ENCODE measurements at regions not wholly inside any gene's neighbourhood (a gene's known extent, or its start where the extent isn't known, plus 50 kb on each side); places are given as distances from the start of the nearest gene placed in this dataset.

GRCh38 chr12:65668981-65669695, 155.1 kb upstream of the HMGA2 start:
- DNase-seq (ENCODE audit: low spot score), result peak; percentile 9
- no TSS peak for BruUV-seq (replicated peaks)
- ChIA-PET POLR2A (ENCODE audit: low non-redundant PET) (no interaction called here), CTCF (no interaction called here)
- intact Hi-C loops (cut with micrococcal nuclease; ENCODE audit: unreplicated experiment), result loop anchor here (5.0 kb wide), 1 partner anchor 62 kb away; no protein-coding TSS in a partner anchor
- Histone ChIP-seq H3K9me3 (ENCODE audit: low read depth, low read length, poor library complexity, severe bottlenecking) (no peaks in the 10 kb centered on the region), H3K4me3 (ENCODE audit: low read depth, low read length, poor library complexity, severe bottlenecking) (no peak overlapping the region), H3K27ac (ENCODE audit: low read depth, low read length, poor library complexity, severe bottlenecking) (no peak overlapping the region), H3K4me1 (ENCODE audit: insufficient read depth, low read length, poor library complexity, severe bottlenecking) (peaks cover 5% of the 10 kb centered on the region), H3K36me3 (ENCODE audit: insufficient read depth, low read length, poor library complexity, severe bottlenecking) (no peaks in the 10 kb centered on the region), H3K27me3 (replicated peaks; ENCODE audit: insufficient read depth, low read depth, low read length, poor library complexity) (no peaks in the 10 kb centered on the region)
- TF ChIP-seq EZH2 (IDR thresholded peaks at IDR 0.05; ENCODE audit: borderline replicate concordance, low read depth, low read length, poor library complexity, severe bottlenecking) (no peak), CTCF (conservative IDR thresholded peaks at IDR 0.05; ENCODE audit: low read depth, low read length) (no peak)

GRCh38 chr12:65670775-65671174, 153.5 kb upstream of the HMGA2 start:
- no peak for DNase-seq (ENCODE audit: low spot score)
- CTCF ChIA-PET, result no interaction called here

GRCh38 chr12:65672441-65672840, 151.8 kb upstream of the HMGA2 start:
- Histone ChIP-seq H3K9me3 (ENCODE audit: low read depth, low read length, poor library complexity, severe bottlenecking) (no peaks in the 10 kb centered on the region), H3K36me3 (ENCODE audit: insufficient read depth, low read length, poor library complexity, severe bottlenecking) (no peaks in the 10 kb centered on the region), H3K4me1 (ENCODE audit: insufficient read depth, low read length, poor library complexity, severe bottlenecking) (peaks cover 5% of the 10 kb centered on the region), H3K27me3 (replicated peaks; ENCODE audit: insufficient read depth, low read depth, low read length, poor library complexity) (no peaks in the 10 kb centered on the region), H3K27ac (ENCODE audit: low read depth, low read length, poor library complexity, severe bottlenecking) (no peak overlapping the region), H3K4me3 (ENCODE audit: low read depth, low read length, poor library complexity, severe bottlenecking) (no peak overlapping the region)
- no TSS peak for BruUV-seq (replicated peaks)
- TF ChIP-seq EZH2 (IDR thresholded peaks at IDR 0.05; ENCODE audit: borderline replicate concordance, low read depth, low read length, poor library complexity, severe bottlenecking), result no peak
- TF ChIP-seq CTCF (conservative IDR thresholded peaks at IDR 0.05; ENCODE audit: low read depth, low read length), result no peak
- CTCF ChIA-PET, result interaction anchor here (1.6 kb wide), 1 partner anchor 70 kb away, joined by 5 read pairs; no protein-coding TSS in a partner anchor
- DNase-seq (ENCODE audit: low spot score), result no peak
- intact Hi-C loops (cut with micrococcal nuclease; ENCODE audit: unreplicated experiment), result loop anchor here (5.0 kb wide), 1 partner anchor 355 kb away; no protein-coding TSS in a partner anchor
- POLR2A ChIA-PET (ENCODE audit: low non-redundant PET), result no interaction called here

More at GRCh38 chr12:65670775-65671174, 153.5 kb upstream of the HMGA2 start:
- Histone ChIP-seq H3K4me3 (ENCODE audit: low read depth, low read length, poor library complexity, severe bottlenecking) (no peak overlapping the region), H3K4me1 (ENCODE audit: insufficient read depth, low read length, poor library complexity, severe bottlenecking) (peaks cover 5% of the 10 kb centered on the region), H3K36me3 (ENCODE audit: insufficient read depth, low read length, poor library complexity, severe bottlenecking) (no peaks in the 10 kb centered on the region), H3K27me3 (replicated peaks; ENCODE audit: insufficient read depth, low read depth, low read length, poor library complexity) (no peaks in the 10 kb centered on the region), H3K9me3 (ENCODE audit: low read depth, low read length, poor library complexity, severe bottlenecking) (no peaks in the 10 kb centered on the region), H3K27ac (ENCODE audit: low read depth, low read length, poor library complexity, severe bottlenecking) (no peak overlapping the region)
- POLR2A ChIA-PET (ENCODE audit: low non-redundant PET), result no interaction called here
- TF ChIP-seq EZH2 (IDR thresholded peaks at IDR 0.05; ENCODE audit: borderline replicate concordance, low read depth, low read length, poor library complexity, severe bottlenecking), result no peak
- BruUV-seq (replicated peaks), result no TSS peak
- intact Hi-C loops (cut with micrococcal nuclease; ENCODE audit: unreplicated experiment), result loop anchor here (5.0 kb wide), 1 partner anchor 353 kb away; no protein-coding TSS in a partner anchor
